Occipital lobe (tissue), 1 donor: ENCODE measurements at regions not wholly inside any gene's neighbourhood (a gene's known extent, or its start where the extent isn't known, plus 50 kb on each side); places are given as distances from the start of the nearest gene placed in this dataset.

Source experiments
- DNase-seq: peaks from one replicate; lab custom pipeline; 2025; lab: John Stamatoyannopoulos, UW

- no peak for DNase-seq
Measured at GRCh38 chr6:164000276-164000675, 585.8 kb downstream of the QKI start.

GRCh38 chr6:163999475-164000125 lies 585.1 kb downstream of the QKI start:
- DNase-seq, result no peak

DNA sequence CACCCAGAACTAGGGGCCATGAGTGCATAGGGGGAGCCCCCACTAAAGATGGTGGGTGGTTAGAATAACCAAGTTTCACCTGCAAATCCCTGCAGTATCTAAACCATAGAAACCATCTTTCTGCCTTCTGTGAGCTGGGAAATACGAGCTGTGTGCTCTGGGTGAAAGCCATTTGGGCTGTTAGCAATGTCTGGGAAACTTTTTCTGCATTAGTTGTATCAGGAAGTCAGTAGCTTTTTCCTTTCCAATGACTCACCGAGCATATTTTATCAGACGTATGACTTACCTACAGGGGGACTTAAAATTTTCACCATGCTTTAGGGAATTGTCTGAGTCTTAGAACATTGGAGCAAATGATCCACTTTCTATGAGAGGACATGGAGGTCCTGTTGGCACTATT lies 584.0 kb downstream of the QKI start:
- DNase-seq, result no peak

GRCh38 chr6:163996491-163996890 lies 582.0 kb downstream of the QKI start:
- DNase-seq, result no peak

- DNase-seq, result no peak
Measured at GRCh38 chr6:163994566-163994965, 580.0 kb downstream of the QKI start.

DNA sequence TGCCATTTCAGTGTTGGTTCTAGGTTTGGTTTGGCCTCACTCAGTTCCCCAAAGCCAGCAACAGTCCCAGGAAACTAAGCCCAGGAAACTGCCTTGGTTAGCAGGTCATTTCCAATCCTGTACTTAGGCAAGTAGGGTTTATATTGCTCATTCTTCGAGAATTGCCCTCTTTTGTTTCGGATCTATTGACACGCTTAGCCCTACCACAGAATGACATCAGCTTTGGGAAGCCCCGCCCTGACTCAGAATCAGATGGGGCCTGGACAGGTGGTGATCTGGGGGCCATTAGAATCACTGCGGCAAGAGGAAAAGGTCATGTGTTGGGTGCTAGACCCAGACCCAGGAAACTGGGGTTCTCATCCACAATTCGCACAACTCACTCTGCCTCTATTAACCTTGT lies 578.2 kb downstream of the QKI start:
- no peak for DNase-seq

- DNase-seq, result no peak
Measured at GRCh38 chr6:163992056-163992455, 577.5 kb downstream of the QKI start.

- no peak for DNase-seq
Measured at GRCh38 chr6:163991321-163991720, 576.8 kb downstream of the QKI start.

DNA sequence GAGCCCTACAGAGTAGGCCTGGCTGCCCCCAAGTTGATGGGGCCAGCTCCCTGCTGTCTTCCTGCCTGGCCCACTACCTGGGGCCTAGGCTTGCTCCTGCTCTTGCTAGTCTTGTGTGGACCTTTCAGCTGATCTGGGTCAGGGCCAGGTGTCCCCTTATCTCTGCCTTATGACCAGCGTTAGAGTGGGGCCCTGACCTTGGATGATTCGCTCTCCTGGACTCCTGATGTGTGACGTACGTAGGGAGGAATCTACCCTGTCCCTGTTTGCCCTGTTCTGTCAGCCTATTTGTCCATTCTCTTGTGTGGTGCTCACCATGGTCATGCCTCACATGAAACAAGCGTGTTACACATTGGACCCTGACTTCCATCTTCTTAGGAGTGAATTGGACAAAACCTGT lies 571.8 kb downstream of the QKI start:
- no peak for DNase-seq

- no peak for DNase-seq
Measured at GRCh38 chr6:163985710-163986109, 571.2 kb downstream of the QKI start.

DNA sequence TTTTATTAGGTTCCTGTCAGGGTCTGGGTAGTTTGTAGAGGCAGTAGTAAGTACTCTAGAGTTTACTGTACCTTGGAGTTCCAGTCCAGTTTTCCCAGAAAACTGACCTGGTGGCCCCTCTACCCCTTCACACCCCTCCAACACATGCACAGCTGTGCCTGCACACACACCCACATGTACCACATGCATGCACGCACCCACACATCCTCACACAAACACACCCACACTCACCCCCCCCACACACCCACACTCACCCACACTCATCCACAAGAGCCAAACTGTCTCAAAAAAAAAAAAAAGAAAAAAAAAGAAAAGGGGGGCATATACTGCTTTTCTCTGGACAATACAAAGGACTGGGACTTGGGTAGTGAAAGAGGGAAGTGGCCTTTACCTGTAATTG lies 570.5 kb downstream of the QKI start:
- no peak for DNase-seq

DNA sequence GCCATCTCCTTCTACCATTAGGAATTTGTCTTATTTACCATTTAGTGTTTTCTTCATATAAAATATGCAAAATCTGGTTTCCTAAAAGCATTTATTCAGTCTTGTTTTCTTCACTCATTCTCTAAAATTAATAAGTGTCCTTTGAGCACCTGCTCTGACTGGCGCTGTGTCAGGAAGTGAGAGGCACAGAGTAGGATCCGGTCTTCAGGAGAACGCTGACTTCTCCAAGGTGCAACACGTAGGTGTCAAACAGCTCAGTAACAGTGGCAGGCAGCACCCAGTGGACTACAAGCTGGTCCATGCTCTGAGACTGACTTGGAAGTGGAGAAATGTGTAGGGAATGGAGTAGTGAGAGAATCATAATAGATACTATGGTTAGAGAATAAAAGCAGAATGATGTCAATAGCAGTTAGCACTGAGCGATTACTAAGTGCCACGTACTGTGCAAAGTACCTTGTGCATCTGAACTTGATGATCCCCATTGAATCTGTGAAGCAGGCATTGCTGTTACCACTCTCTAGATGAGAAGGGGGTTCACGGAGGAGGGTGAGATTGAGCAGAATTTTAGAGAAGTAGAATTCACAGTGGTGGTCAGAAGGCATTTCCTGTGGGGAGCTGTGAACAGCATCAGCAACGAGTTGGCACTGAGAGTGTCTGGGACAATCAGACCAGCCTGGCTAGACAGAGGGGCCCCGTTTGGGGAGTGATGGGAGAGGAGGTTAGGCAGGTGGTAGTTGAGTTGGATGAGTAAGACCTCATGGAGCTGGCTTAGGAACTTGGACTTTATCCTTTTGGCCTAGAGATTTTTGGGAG lies 569.8 kb downstream of the QKI start:
- DNase-seq, result no peak

DNA sequence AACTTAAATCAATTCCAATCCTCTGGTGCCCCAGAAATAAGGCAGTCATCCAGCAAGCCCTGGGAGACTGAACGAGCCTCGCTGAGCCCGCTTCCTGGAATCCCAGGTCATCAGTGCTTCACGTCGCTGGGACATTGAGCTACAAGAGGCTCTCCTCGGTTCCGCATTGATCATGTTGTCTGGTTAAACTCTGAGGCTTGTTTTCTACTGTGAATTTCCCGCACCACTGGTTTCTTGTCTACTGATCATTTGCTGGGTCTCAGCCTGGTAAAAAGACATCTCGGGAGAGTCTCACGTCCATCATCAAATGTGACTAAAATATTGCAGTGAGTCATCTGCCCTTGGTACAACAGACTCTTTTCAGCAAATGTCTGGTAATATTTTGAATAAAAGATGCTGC lies 569.2 kb downstream of the QKI start:
- DNase-seq, result no peak

GRCh38 chr6:163974322-163974721 lies 559.8 kb downstream of the QKI start:
- DNase-seq, result no peak

- no peak for DNase-seq
Measured at GRCh38 chr6:163971841-163972838, 557.6 kb downstream of the QKI start.

DNA sequence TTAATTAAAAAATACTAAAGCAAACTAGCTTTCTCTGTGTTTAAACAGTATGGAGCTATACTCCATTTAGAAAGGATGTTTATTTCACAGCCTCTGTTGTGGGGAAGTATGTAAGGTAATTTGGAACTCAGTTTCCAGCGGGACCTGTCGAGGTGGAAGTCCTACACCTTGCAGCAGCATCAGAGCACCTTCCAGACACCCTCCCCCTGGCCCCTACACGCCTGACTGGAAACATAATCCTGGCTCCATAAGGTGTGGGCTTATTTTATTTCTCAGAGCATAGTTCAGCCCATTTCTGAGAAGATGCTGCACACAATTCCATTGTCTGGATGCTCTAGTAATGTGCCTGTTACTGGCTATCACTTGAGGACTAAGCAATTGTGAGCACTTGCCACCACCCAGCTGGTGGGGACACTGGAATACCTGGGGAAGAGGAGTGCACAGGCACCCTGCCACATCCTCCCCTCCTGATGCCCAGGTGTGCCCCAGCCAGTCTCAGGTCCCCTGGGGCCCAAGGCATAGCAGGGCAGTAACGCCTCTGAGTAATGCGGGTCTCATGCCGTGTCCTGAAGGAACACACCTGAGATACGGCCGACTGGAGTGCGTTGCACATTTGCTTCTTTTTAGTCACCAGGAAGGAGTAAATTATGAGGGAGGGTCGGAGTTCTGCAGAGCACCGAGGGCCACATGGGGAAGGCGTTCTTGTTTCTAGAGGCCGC lies 556.5 kb downstream of the QKI start:
- no peak for DNase-seq

DNA sequence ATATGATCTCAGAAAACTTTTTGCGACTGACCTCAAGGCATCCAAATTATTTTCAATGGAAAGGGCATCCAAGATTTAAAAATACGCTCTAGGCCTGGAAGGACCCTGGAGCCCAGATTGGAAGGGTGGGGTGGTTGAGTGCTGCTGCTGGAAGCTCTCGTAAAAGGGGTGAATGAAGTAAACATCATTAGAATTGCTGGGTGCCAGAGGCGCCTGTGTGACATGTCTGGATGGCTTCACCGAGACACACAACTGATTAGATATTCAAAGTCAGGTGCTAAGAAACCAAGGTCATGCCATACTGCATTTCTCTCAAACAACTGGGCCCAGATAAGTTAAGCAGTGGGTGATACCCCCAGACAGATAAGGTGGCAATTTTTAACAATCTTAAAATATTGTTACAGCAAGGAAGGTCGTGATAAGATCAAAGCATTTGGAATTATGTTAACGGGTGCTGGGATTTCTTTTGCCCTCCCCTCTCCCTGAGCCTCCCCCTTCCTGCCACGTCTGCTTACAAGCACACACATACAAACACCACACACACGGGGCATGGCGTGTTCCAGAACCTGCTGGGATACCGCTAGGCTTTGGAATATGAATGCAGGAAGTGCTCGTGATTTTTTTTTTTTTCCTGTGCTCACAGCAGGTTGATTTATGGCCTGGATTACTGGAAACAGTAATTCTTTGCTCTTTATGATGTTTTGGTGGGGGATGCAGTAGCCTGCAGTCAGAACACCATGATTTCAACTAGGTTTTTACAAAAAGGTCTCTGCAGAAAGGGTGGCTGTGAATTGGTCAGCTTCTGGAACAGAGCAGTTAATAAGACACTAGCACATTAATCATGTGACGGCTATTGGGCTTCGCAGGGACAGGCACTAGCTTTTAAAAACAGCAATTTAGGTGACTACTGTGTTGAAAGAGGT lies 551.2 kb downstream of the QKI start:
- no peak for DNase-seq

DNA sequence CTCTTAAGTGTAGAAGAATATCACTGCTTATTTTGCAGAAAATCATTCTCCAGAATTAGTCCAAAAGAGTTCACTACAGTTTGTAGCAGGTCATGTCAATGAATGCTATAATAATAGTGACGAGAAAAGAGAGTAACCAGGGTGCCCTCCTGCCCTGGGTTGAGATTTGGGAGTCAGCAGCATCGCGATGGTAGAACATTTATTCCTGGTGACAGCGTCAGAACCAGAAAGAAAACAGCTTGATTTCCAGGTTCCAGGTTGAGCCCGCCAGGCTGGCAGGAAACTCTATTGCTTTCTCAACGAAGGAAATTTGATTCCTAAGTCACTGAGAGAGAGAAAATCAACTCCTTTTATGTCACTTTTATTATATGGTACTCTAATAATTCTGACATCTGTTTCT lies 550.3 kb downstream of the QKI start:
- no peak for DNase-seq

DNA sequence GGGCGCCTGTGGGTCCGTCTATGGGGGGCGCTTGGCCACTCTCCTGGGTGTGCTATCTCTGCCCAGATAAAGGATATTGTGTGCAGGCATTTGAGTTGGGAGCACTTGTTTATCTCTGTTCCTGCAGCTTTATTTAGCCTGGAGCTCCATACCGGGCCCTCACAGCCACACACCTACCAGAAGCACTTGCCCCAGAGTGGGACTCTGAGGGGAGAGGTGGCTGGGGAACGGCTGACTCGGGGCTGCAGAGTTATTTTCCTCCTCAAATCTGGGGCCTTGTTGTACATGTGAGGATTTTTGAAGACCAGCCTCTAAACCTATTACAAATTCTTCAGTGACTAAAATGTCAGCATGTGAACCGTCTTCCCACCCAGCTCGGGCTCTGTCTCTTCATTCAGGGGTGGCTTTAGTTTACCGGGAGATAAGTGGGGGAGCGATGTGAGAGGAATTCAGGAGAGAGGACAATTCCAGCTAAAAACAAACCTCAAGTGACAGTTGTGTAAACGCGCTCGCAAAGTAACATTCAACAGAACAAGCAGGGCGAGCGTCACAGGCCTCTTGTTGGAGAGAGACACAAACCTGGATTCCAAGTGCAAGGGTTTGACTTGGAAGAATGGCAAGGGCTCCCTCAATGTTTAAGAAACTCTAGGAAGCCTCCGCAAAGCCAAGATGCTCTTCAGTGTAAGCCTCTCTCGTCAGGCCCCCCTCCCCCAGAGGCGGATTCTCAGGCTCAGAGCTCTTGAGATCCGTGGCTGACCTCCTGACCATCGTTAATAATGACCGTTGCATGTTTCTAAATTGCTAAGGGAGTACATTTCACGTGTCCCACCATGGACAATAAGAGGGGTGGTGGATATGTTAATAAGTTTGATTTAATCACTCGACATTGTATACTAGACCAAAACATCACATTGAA lies 548.9 kb downstream of the QKI start:
- no peak for DNase-seq
